HFF-Myc (cell line): ENCODE measurements at regions not wholly inside any gene's neighbourhood (a gene's known extent, or its start where the extent isn't known, plus 50 kb on each side); places are given as distances from the start of the nearest gene placed in this dataset.

Experiments used
- DNase-seq: peaks from one replicate; pipeline ENCODE4 v3.0.0-alpha.2; 2011; ENCODE audit warnings: low read depth; ENCODE audit errors: extremely low read depth
- H3K4me3 ChIP-seq: replicated peaks from 2 replicates; pipeline ENCODE4 v1.5.1; 2011; ENCODE audit warnings: low read depth, mild to moderate bottlenecking, control low read depth, low read length
- TF ChIP-seq, protein P1 (sequence below): IDR thresholded peaks from 2 replicates; pipeline ENCODE4 v1.5.1; 2012; ENCODE audit warnings: mild to moderate bottlenecking, low read depth, low read length, control low read depth; ENCODE audit errors: missing control alignments

DNA sequence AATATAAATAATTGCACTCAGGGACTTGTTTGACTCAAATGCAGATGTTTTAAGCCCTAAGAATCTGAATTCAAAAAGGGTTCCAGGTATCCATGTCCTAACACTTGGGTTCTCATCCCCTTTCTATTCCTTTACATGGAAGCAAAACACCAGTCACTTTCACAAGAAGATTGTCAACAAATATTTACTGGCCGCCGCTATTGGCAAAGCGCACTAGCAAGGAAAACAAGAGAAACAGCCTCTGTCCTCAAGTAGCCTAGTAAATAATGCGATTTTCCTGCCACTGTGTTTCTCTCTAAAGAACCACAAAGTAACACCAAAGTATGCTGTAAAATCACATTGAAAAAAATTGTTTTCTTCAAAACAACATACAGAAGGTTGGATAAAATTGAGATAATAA lies 66.7 kb upstream of the EZH2 start:
- no peak overlapping the region for H3K4me3 ChIP-seq
- DNase-seq = no peak
- TF ChIP-seq, protein P1, sequence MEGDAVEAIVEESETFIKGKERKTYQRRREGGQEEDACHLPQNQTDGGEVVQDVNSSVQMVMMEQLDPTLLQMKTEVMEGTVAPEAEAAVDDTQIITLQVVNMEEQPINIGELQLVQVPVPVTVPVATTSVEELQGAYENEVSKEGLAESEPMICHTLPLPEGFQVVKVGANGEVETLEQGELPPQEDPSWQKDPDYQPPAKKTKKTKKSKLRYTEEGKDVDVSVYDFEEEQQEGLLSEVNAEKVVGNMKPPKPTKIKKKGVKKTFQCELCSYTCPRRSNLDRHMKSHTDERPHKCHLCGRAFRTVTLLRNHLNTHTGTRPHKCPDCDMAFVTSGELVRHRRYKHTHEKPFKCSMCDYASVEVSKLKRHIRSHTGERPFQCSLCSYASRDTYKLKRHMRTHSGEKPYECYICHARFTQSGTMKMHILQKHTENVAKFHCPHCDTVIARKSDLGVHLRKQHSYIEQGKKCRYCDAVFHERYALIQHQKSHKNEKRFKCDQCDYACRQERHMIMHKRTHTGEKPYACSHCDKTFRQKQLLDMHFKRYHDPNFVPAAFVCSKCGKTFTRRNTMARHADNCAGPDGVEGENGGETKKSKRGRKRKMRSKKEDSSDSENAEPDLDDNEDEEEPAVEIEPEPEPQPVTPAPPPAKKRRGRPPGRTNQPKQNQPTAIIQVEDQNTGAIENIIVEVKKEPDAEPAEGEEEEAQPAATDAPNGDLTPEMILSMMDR = no peak

DNA sequence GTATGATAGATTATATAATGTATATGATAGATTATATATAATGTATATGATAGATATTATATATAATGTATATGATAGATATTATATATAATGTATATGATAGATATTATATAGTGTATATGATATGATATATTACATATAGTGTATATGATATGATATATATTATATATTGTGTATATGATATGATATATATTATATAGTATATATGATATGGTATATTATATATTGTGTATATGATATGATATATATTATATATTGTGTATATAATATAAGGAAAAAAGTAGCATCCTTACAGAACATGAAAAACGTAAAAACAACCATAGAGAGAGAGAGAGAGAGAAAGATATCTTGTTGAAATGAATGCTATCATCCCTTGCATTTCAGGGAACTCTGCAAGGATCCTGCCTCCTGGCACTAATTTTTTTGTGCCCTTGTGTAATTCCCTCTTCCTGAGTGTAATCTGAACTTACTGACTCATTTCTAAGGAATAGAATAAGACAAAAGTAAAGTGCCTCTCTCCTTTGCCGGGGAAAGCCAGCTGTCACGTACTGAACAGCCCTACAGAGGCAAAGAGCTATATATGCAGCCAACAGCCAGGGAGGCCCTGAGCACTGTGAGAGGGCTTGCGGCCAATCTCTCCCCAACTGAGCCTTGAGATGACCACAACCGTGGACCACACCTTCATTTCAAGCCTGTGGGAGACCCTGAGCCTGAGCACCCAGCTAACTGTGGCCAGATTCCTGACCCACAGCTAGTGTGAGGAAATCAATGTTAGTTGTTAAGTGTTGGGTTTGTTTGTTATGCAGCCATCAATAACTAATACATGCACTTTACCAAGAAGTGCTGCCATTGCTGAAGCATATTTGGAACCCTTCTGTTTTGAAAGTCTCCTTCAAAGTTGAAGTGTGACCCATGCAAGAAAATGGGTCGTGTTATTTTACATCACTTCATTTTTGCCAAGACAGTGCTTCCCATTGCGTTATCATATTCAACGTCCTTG lies 61.1 kb upstream of the EZH2 start:
- TF ChIP-seq, protein P1 = no peak
- H3K4me3 ChIP-seq = no peak overlapping the region
- no peak for DNase-seq

DNA sequence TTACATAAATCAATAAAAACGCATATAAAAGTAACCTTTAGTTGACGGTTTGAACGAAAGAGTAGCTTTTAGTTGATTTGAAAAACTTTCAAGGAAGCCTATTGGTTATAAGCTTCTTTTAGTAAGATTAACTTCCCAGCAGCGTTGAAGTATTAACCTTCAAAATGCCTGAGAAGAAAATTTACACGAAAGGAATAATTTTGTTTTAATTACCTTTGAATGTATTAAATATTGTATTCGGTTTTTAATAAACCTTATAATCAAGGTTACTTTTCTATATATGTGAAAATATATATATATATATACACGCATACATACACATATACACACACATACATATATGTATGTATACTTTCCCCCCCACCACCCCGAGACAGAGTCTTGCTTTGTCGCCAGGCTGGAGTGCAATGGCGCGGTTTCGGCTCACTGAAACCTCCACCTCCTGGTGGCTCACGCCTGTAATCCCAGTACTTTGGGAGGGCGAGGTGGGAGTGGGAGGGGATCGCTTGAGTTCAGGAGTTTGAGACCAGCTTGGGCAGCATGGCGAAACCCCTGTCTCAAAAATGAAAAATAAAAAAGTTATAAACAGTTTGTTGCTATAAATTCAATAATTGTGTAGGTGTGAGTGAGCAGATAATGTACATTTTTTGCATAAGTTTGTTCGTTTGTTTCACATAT lies 57.6 kb upstream of the EZH2 start:
- peak overlapping the region; percentile 71 for H3K4me3 ChIP-seq
- TF ChIP-seq, protein P1 = peak; percentile 52
- DNase-seq = no peak

GRCh38 chr7:148940702-148941597 lies 56.9 kb upstream of the EZH2 start:
- DNase-seq = peak; percentile 79
- H3K4me3 ChIP-seq = peak overlapping the region; percentile 71
- TF ChIP-seq, protein P1 = no peak

DNA sequence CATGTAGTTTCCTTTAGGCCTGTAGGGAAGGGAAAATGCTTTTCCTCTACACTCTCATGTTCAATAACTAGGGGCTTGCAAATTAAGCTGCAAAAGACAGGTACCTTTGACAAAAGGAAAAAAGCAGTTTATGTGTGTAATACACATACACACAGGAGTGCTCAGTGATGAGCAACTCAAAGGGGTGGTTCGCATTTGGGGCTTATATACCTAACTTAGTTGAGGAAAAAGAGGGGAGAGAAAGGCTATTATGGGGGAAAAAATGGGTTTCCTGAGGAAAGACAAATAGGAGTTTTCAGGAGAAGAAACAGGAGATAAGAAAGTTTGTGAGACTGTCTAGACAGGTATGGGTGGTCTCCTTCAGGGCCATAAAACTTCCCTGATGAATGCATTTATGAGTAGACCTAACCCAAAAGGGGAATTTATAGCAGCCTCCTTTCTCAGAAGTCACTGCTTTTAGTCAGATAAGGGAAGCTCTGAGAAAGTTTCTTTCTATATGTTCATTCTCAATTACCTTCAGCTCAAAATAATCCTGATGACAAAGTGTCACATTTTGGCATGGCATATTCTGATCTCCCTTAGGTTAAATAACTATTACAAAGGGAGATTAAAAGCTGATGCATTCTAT lies 55.2 kb upstream of the EZH2 start:
- TF ChIP-seq, protein P1 = no peak
- H3K4me3 ChIP-seq = no peak overlapping the region; the same call in 1 of the 2 replicates
- DNase-seq = no peak

GRCh38 chr7:148935451-148935850 lies 51.4 kb upstream of the EZH2 start:
- no peak for DNase-seq
- no peak overlapping the region for H3K4me3 ChIP-seq
- TF ChIP-seq, protein P1 = no peak
